OCI-LY7 (cell line): ENCODE measurements at regions not wholly inside any gene's neighbourhood (a gene's known extent, or its start where the extent isn't known, plus 50 kb on each side); places are given as distances from the start of the nearest gene placed in this dataset.

Experiments used
- BruUV-seq: library from RNA; stranded (reverse); fragments of 400-500 nt; replicated peaks from 2 replicates; lab custom pipeline; 2021; lab: Mats Ljungman, UMichigan
- CTCF ChIA-PET: fragments of 300-600 bp; sonication (Branson Sonifier 250); formaldehyde crosslinking; loops from one replicate; lab custom pipeline; 2022; ENCODE audit warnings: antibody characterized with exemption; ENCODE audit not compliant: unreplicated experiment; lab: Charles Lee
- POLR2A ChIA-PET: fragments of 300-600 bp; sonication (Branson Sonifier 250); formaldehyde crosslinking; loops from one replicate; lab custom pipeline; 2022; ENCODE audit warnings: antibody characterized with exemption; lab: Charles Lee
- DNase-seq: peaks from one replicate; pipeline ENCODE4 v3.0.0-alpha.2; 2015; ENCODE audit warnings: low spot score
- H2AFZ ChIP-seq: fragments of 200-600 bp; sonication (generic), shearing (Covaris generic); 2 replicates; pipeline ENCODE4 v1.6.1; 2014; ENCODE audit warnings: mild to moderate bottlenecking, antibody characterized with exemption, low read length, moderate library complexity
- H3K27ac ChIP-seq: fragments of 200-600 bp; sonication (generic); 2 replicates; pipeline ENCODE4 v1.5.1; 2014; ENCODE audit warnings: mixed run types, low read depth, mild to moderate bottlenecking, moderate library complexity, low read length, inconsistent platforms; ENCODE audit not compliant: poor library complexity, severe bottlenecking
- H3K36me3 ChIP-seq: fragments of 200-600 bp; sonication (generic); 2 replicates; pipeline ENCODE4 v1.6.1; 2014; ENCODE audit warnings: mild to moderate bottlenecking, antibody characterized with exemption, low read length, moderate library complexity, mixed read lengths; ENCODE audit not compliant: insufficient read depth
- H3K4me1 ChIP-seq: fragments of 200-600 bp; sonication (generic); 2 replicates; pipeline ENCODE4 v1.5.1; 2014; ENCODE audit warnings: mild to moderate bottlenecking, low read length; ENCODE audit not compliant: insufficient read depth, poor library complexity, severe bottlenecking
- H3K4me2 ChIP-seq: fragments of 200-600 bp; sonication (generic); 2 replicates; pipeline ENCODE4 v1.6.1; 2014; ENCODE audit warnings: mild to moderate bottlenecking, low read length
- H3K4me3 ChIP-seq: fragments of 200-600 bp; sonication (generic); 2 replicates; pipeline ENCODE4 v1.5.1; 2014; ENCODE audit warnings: mild to moderate bottlenecking, low read depth, low read length; ENCODE audit not compliant: poor library complexity, severe bottlenecking
- H3K79me2 ChIP-seq: fragments of 200-600 bp; sonication (generic); 2 replicates; pipeline ENCODE4 v1.6.1; 2016; ENCODE audit warnings: low read depth, mild to moderate bottlenecking, low read length, moderate library complexity, mixed read lengths; ENCODE audit not compliant: insufficient read depth
- H3K9me2 ChIP-seq: fragments of 200-600 bp; sonication (generic); 2 replicates; pipeline ENCODE4 v1.6.1; 2016; ENCODE audit warnings: mild to moderate bottlenecking, low read length, mixed read lengths; ENCODE audit not compliant: insufficient read depth
- H3K9me3 ChIP-seq: fragments of 200-600 bp; sonication (generic); 2 replicates; pipeline ENCODE4 v1.6.1; 2014; ENCODE audit warnings: mild to moderate bottlenecking, mixed run types, low read length, mixed read lengths
- H4K20me1 ChIP-seq: fragments of 200-600 bp; sonication (generic); 2 replicates; pipeline ENCODE4 v1.6.1; 2014; ENCODE audit warnings: mild to moderate bottlenecking, antibody characterized with exemption, low read length, moderate library complexity, mixed read lengths; ENCODE audit not compliant: insufficient read depth
- CTCF ChIP-seq: fragments of 200-600 bp; sonication (generic); conservative IDR thresholded peaks from 2 replicates; pipeline ENCODE4 v1.5.1; 2014; ENCODE audit warnings: mild to moderate bottlenecking, antibody characterized with exemption, low read length, moderate library complexity, mixed read lengths
- EZH2phosphoT487 ChIP-seq: fragments of 200-600 bp; sonication (generic); IDR thresholded peaks from 2 replicates; pipeline ENCODE4 v1.6.1; 2018; ENCODE audit warnings: low read depth, borderline replicate concordance, mild to moderate bottlenecking, mixed run types, antibody characterized with exemption, low read length, moderate library complexity, mixed read lengths
- intact Hi-C: fragments of 100-400 bp; cut with micrococcal nuclease; formaldehyde crosslinking; loops from one replicate; pipeline ENCODE4 v1.10.0; 2022; ENCODE audit not compliant: unreplicated experiment

- CTCF ChIA-PET = no interaction called here
- BruUV-seq = no TSS peak
Measured at GRCh38 chr2:103520547-103520946, 758.7 kb downstream of the TMEM182 start.

GRCh38 chr2:103525756-103526155 is 763.9 kb downstream of the TMEM182 start:
- no peak overlapping the region for H3K4me2 ChIP-seq
- ChIA-PET CTCF (no interaction called here), POLR2A (no interaction called here)
- no peak overlapping the region for H2AFZ ChIP-seq
- no peaks in the 10 kb centered on the region for H3K79me2 ChIP-seq
- H3K4me1 ChIP-seq = no peaks in the 10 kb centered on the region
- DNase-seq = no peak
- H3K36me3 ChIP-seq = no peaks in the 10 kb centered on the region
- TF ChIP-seq EZH2phosphoT487 (no peak), CTCF (no peak)
- no peaks in the 10 kb centered on the region for H3K9me3 ChIP-seq
- intact Hi-C loops = no loop called here
- H4K20me1 ChIP-seq = no peaks in the 10 kb centered on the region
- H3K27ac ChIP-seq = no peak overlapping the region
- H3K4me3 ChIP-seq = no peak overlapping the region
- no peaks in the 10 kb centered on the region for H3K9me2 ChIP-seq
- BruUV-seq = no TSS peak

More at GRCh38 chr2:103520547-103520946, 758.7 kb downstream of the TMEM182 start:
- POLR2A ChIA-PET = no interaction called here
- Histone ChIP-seq H3K9me3 (no peaks in the 10 kb centered on the region), H3K4me1 (no peaks in the 10 kb centered on the region), H3K9me2 (no peaks in the 10 kb centered on the region), H3K79me2 (no peaks in the 10 kb centered on the region), H3K4me2 (no peak overlapping the region), H3K36me3 (no peaks in the 10 kb centered on the region), H3K27ac (no peak overlapping the region), H2AFZ (no peak overlapping the region), H4K20me1 (no peaks in the 10 kb centered on the region), H3K4me3 (no peak overlapping the region)
- no peak for TF ChIP-seq CTCF
- intact Hi-C loops = loop anchor here (5.0 kb wide), 1 partner anchor 737 kb away; no protein-coding TSS in a partner anchor
- no peak for DNase-seq

GRCh38 chr2:103526757-103527156 is 764.9 kb downstream of the TMEM182 start:
- H3K36me3 ChIP-seq = no peaks in the 10 kb centered on the region
- intact Hi-C loops = no loop called here
- H3K4me1 ChIP-seq = no peaks in the 10 kb centered on the region
- DNase-seq = no peak
- H3K79me2 ChIP-seq = no peaks in the 10 kb centered on the region
- CTCF ChIA-PET = no interaction called here
- H3K9me3 ChIP-seq = no peaks in the 10 kb centered on the region
- no peaks in the 10 kb centered on the region for H3K9me2 ChIP-seq
- TF ChIP-seq EZH2phosphoT487 (no peak), CTCF (no peak)
- no peaks in the 10 kb centered on the region for H4K20me1 ChIP-seq
- no peak overlapping the region for H3K4me3 ChIP-seq
- H3K27ac ChIP-seq = no peak overlapping the region
- no TSS peak for BruUV-seq
- no peak overlapping the region for H2AFZ ChIP-seq
- POLR2A ChIA-PET = no interaction called here
- H3K4me2 ChIP-seq = no peak overlapping the region
